ENCODE measurements at regions not wholly inside any gene's neighbourhood (a gene's known extent, or its start where the extent isn't known, plus 50 kb on each side); places are given as distances from the start of the nearest gene placed in this dataset.

GRCh38 chr11:95283146-95283545 is 52.1 kb upstream of the SESN3 start:
- TF ChIP-seq CTCF (conservative IDR thresholded peaks at IDR 0.05; ENCODE audit: low read depth, low read length) = no peak
- no peak for TF ChIP-seq EZH2 (IDR thresholded peaks at IDR 0.05; ENCODE audit: low read length, unreplicated experiment)
